ENCODE measurements at regions not wholly inside any gene's neighbourhood (a gene's known extent, or its start where the extent isn't known, plus 50 kb on each side); places are given as distances from the start of the nearest gene placed in this dataset.

DNA sequence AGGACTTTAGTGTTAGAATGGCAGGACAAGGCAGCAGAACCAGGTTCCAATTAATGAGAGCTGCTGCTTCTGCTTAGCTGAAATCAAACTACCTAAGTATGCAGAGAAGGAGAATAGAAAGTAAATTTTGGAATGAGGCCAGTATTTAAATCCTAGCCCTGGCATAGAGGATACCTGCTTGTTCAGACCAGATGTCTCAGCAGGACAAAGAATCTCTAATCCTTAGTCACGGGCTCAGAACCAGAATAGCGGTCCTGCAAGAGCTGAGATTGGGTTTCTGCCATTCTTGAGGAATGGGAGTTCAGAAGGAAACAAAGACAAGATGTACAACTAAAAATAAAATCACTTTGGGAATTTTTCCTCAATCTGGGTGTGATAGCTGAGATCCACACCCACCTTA, 550.8 kb upstream of the TMEM132C start:
- no peak overlapping the region for H3K4me3 ChIP-seq (ENCODE audit: low read depth, low read length)
- no peak for TF ChIP-seq CTCF (IDR thresholded peaks at IDR 0.05; ENCODE audit: borderline replicate concordance, insufficient read depth, low read depth, low read length)

- no peak overlapping the region for H3K4me3 ChIP-seq (ENCODE audit: low read depth, low read length)
- TF ChIP-seq CTCF (IDR thresholded peaks at IDR 0.05; ENCODE audit: borderline replicate concordance, insufficient read depth, low read depth, low read length) = no peak
These were observed 549.7 kb upstream of the TMEM132C start for GRCh38 chr12:127717278-127717677.

DNA sequence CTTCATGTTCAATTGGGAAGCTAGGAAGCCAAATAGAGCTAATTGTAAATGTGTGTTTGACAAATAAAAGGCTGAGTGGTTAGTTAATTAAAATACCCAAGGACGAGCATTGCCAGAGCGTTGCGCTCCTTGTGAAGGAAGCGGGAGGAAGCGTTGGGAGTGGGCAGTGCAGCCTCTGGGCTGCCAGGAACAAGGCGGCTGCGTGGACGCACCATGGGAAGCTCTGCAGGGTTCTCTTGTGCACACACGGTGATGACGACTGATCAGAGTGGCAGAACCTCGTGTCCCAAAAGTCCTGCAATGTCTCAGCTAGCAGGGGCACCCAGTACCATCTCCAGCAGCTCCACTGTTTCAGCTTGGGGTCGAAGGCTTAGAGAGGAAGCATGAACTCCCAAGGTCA, 546.6 kb upstream of the TMEM132C start:
- no peak for TF ChIP-seq CTCF (IDR thresholded peaks at IDR 0.05; ENCODE audit: borderline replicate concordance, insufficient read depth, low read depth, low read length)

GRCh38 chr12:127722611-127723010, 544.4 kb upstream of the TMEM132C start:
- no peak for TF ChIP-seq CTCF (IDR thresholded peaks at IDR 0.05; ENCODE audit: borderline replicate concordance, insufficient read depth, low read depth, low read length)
- H3K4me3 ChIP-seq (ENCODE audit: low read depth, low read length) = no peak overlapping the region

More for the DNA sequence above, 546.6 kb upstream of the TMEM132C start:
- H3K4me3 ChIP-seq (ENCODE audit: low read depth, low read length) = no peak overlapping the region

DNA sequence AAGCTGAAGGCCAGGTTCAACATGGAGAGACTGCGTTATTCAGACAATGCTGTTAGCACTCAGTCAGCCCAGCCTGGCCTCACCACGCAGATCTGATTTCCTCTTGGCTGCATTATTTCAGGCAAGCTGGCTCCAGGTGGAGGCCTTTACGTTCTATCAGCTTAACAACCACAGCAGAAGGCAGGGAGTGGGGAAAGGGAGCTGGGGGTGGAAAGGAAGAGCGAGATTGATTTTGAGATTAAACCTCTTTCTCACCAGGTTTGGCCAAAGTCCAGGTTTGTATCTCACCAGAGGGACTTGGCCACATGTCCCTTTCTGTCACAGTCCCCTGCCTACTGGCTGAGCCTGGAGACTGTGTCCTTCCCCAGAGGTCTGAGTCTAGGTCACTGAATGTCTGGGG, 543.7 kb upstream of the TMEM132C start:
- H3K4me3 ChIP-seq (ENCODE audit: low read depth, low read length) = no peak overlapping the region
- no peak for TF ChIP-seq CTCF (IDR thresholded peaks at IDR 0.05; ENCODE audit: borderline replicate concordance, insufficient read depth, low read depth, low read length)

- no peak for TF ChIP-seq CTCF (IDR thresholded peaks at IDR 0.05; ENCODE audit: borderline replicate concordance, insufficient read depth, low read depth, low read length)
These were observed 540.2 kb upstream of the TMEM132C start for GRCh38 chr12:127726671-127727315.

DNA sequence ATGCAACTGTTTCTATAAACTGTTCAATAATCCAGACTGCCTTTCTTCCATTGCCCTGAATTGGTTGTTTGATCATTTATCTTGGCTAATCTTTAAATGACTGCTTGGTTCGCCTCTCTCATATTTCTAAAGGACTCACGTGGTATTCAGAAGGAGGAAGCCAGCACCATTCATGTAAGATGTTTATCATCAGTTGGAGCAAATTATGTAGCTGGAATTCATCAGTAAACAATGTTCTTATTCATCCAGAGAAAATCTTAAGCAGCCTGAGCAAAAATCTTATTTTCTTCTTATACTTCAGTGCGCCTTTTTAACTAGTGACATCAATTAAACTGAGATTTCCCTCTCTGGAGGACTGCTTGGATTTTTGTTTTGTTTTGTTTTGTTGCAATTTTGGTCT, 538.7 kb upstream of the TMEM132C start:
- no peak for TF ChIP-seq CTCF (IDR thresholded peaks at IDR 0.05; ENCODE audit: borderline replicate concordance, insufficient read depth, low read depth, low read length)

More at GRCh38 chr12:127726671-127727315, 540.2 kb upstream of the TMEM132C start:
- no peak overlapping the region for H3K4me3 ChIP-seq (ENCODE audit: low read depth, low read length)

More for the DNA sequence above, 538.7 kb upstream of the TMEM132C start:
- no peak overlapping the region for H3K4me3 ChIP-seq (ENCODE audit: low read depth, low read length)

Measured in GM12875 (cell line).